C4-2B (cell line): ENCODE measurements at regions not wholly inside any gene's neighbourhood (a gene's known extent, or its start where the extent isn't known, plus 50 kb on each side); places are given as distances from the start of the nearest gene placed in this dataset.

Experiments
- H3K27ac ChIP-seq: fragments of 450-650 bp; 2 replicates; pipeline ENCODE4 v1.5.1; 2017
- ZFX ChIP-seq: fragments of 450-650 bp; IDR thresholded peaks from 2 replicates; pipeline ENCODE4 v1.6.1; 2017
- TF ChIP-seq, protein P1 (sequence below): fragments of 450-650 bp; conservative IDR thresholded peaks from 2 replicates; pipeline ENCODE4 v1.5.1; 2017; ENCODE audit warnings: mild to moderate bottlenecking

DNA sequence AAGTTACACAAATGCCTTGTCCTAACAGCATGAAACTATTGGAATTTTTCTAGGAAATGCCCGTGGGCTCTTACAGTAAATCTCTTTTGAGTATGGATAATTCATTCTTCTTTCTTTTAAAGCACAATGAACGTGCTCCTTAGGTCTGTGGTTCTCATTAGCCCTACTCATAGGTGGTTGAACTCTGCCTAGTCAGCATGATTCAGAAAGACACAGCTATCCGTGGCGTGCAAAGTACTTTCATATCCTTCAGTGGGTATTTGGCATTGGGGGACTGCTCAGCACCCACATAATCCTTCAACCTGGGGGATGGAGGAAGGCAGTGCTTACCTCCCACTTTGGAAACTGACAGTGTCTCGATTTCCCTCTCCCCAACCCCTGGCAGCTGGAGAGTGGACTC lies 462.0 kb upstream of the CLINT1 start:
- no peak overlapping the region for H3K27ac ChIP-seq
- TF ChIP-seq, protein P1, sequence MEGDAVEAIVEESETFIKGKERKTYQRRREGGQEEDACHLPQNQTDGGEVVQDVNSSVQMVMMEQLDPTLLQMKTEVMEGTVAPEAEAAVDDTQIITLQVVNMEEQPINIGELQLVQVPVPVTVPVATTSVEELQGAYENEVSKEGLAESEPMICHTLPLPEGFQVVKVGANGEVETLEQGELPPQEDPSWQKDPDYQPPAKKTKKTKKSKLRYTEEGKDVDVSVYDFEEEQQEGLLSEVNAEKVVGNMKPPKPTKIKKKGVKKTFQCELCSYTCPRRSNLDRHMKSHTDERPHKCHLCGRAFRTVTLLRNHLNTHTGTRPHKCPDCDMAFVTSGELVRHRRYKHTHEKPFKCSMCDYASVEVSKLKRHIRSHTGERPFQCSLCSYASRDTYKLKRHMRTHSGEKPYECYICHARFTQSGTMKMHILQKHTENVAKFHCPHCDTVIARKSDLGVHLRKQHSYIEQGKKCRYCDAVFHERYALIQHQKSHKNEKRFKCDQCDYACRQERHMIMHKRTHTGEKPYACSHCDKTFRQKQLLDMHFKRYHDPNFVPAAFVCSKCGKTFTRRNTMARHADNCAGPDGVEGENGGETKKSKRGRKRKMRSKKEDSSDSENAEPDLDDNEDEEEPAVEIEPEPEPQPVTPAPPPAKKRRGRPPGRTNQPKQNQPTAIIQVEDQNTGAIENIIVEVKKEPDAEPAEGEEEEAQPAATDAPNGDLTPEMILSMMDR, result no peak
- no peak for TF ChIP-seq ZFX

DNA sequence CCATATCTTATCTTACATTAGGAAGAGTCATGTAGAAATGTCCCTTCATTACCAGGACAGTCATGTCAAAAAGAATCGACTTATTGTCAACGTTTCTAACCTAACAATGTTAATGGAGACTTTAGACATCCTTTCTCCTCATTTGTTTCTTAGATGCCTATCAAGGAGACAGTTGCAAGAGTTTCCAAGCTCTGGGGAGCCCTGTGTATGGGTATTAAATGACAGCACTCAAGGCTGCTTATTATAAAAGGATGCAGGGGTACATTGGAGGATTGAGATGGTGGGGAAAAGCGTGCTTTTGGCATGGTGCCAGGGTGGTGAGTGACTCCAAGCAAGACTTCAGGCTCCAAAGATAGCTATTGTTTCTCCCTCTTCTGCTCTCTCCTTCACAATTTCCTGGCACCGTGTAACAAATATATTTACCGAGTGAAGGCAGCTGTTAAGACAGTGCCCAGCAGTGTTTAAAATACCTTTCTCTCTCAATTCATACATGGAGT lies 461.3 kb upstream of the CLINT1 start:
- H3K27ac ChIP-seq, result no peak overlapping the region
- no peak for TF ChIP-seq ZFX
- TF ChIP-seq, protein P1, result no peak

DNA sequence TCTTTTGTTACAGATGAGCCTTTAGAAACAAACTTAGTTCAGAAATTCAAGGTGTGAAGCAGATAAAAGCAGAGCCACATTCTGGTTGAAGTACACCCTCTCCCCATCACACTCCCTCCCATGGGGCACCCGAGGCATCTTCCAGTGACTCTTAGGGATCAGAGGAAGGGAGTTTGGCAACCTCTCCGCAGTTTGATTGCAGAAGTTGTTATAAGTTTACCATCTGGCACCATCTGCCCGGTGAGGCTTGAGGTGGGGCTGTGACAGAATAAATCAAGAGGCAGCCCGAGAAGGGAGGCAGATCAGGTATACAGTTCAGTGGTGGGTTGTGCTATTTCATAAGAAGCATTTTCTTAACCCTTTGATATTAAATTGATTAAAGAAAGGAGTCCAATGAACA lies 458.6 kb upstream of the CLINT1 start:
- H3K27ac ChIP-seq, result no peak overlapping the region
- TF ChIP-seq ZFX, result no peak

DNA sequence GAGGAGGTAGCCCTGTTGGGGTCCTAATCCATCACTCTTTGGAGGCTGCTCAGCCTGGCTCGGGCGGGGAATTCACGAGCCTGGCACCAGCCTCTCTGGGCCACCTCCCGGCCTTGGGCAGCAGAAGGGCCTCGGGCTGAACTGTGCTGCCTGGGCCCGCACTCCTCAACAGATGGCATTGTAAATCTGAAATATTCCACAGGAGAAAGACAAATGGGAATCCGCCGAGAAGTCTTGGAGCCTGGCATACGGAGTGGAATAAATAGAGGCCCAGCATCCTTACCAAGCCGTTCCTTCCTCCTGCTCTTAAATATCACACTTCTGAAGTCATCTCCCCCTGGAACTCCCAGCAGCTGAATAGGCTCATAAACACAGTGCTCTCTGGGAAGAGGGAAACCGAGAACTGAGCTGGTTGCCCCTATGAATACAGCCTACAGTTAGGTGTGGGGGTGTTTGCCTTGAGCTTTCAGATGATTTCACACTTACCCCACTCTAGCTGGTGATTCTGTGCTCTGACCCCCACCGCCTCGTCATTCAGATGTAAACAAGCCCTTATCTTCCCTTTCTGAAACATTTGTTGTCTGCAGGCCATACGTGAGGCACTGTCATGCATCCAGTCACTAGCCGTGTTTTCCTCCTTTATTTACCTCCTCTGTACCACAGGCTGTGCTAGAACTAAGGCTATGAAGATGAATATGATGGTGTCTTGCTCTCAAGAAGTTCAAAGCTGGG lies 455.0 kb upstream of the CLINT1 start:
- no peak overlapping the region for H3K27ac ChIP-seq
- TF ChIP-seq, protein P1, result no peak
- TF ChIP-seq ZFX, result no peak

DNA sequence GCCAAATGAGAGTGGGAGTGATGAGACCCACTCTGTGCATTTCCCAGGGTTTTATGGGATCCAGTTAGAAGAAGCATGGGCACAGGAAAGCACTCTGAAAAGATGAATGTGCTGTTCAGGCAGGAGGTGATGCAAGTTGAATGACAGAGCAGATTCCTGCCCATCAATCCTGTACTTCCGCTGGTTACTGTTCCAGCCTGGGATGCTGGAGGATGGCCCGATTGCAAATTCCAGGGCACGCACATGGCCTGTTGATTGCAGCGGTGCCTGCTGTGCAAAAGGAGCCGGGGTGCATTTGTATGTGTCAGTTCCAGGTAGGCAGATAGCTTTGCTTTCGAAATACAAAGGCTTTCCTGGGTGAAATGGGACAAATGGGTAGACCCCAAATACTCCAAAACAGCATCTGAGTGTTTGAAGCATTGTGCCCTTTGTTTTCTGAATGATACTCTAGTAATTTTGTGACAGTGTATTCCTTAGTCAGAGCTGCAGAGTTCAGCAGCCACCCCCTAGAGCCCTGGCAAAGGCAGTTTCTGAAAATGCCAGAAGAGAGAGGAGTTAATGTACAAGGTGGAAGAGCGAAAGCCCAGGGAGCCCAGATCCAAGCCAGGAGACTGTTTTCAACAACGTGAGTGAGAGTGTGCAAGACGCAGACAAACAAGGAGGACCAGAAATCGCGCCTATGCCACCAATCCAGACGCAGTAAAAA lies 454.2 kb upstream of the CLINT1 start:
- H3K27ac ChIP-seq, result no peak overlapping the region
- no peak for TF ChIP-seq ZFX
- TF ChIP-seq, protein P1, result no peak

DNA sequence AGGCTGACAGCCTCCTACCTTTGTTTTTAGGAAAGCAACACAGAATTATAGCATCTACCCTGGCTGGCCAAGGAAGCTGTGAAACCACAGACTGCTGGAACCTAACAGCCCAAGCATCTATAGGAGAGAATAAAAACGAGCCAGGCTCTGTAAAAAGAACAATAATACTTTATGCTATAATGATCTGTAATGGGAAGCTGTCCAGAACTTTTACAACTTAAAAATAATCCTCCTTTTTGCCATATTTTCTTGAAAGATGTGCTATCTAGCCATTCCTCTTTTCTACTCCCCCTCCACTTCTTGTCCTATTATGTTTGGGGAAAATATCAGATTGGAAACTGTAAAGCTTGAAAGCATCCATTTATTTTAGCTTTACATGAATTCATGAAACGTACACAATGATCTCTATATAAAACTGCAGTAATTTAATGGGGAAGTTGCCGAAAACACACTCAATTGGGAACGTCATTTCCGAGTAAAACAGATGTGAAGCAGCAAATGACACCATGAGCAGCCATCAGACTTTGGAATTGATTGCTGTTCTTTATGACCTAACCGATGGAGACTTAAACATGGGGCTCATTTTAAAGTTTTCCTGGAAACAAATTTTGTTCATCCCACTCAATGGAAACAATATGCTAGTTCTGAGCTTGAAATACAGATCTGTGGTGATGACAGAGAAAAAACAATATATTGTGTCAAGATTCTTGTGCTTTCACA lies 450.3 kb upstream of the CLINT1 start:
- H3K27ac ChIP-seq, result no peak overlapping the region
- TF ChIP-seq, protein P1, result no peak
- TF ChIP-seq ZFX, result no peak

DNA sequence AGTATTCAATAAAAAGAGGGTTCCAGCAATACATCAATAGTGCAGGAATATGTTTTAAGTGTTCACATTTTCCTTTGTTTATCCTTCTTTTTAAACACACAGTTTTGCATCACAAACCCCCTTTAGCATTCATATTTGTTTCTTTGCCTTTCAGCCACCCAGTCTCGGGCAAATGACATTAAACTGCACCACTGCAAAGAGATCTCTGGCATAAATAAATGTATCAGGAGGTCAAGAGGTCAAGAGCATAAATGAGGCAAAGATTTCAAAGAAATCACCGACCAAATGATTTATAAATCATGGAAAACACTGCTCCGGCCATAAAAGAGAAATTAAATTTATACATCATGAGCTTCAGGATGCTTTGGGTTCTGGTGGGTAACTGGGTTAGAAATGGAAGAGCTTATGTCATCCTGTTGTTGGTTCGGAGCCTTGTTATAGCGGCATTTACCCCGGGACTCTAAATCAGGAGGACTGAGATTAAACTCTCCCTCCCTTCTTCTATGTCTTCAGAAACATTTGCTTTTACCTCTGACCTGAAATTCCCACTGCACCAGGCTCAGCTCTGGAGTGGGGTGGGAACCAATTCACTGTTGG lies 449.6 kb upstream of the CLINT1 start:
- TF ChIP-seq, protein P1, result no peak
- H3K27ac ChIP-seq, result no peak overlapping the region
